ENCODE measurements at regions not wholly inside any gene's neighbourhood (a gene's known extent, or its start where the extent isn't known, plus 50 kb on each side); places are given as distances from the start of the nearest gene placed in this dataset.
"Not testable (repeated sequence)": the region's sequence is repeated elsewhere in the genome, so short reads cannot be mapped to it uniquely, and the experiment has no call there.

DNA sequence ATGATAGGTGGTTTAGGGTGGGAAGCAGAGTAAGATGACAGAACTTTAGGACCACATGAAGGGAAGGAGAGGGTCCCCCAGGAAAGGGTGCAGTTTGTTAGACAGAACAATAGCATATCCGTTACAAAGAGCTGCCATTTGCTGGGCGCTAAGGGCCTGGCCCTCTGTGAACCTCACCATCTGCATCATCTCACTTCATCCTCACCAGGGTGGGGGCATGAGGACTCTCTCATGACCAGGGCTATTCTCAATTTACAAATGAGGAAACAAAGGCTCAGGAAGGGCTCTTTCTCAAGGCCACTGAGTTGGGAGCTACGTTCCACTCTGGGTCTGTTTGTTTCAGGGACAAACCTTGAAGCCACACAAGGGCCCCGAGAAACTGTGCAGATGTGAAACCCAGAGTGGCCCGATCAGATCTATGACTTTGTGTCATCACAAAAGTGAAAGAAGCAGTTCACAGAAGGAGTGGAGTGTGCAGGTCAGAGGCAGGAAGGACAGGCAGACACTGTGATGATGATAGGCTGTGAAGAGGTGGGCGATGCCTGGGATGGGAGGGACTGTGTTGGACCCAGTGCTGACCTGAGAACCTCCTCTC is 304.8 kb upstream of the PLGLB2 start:
- TF ChIP-seq, protein P1, sequence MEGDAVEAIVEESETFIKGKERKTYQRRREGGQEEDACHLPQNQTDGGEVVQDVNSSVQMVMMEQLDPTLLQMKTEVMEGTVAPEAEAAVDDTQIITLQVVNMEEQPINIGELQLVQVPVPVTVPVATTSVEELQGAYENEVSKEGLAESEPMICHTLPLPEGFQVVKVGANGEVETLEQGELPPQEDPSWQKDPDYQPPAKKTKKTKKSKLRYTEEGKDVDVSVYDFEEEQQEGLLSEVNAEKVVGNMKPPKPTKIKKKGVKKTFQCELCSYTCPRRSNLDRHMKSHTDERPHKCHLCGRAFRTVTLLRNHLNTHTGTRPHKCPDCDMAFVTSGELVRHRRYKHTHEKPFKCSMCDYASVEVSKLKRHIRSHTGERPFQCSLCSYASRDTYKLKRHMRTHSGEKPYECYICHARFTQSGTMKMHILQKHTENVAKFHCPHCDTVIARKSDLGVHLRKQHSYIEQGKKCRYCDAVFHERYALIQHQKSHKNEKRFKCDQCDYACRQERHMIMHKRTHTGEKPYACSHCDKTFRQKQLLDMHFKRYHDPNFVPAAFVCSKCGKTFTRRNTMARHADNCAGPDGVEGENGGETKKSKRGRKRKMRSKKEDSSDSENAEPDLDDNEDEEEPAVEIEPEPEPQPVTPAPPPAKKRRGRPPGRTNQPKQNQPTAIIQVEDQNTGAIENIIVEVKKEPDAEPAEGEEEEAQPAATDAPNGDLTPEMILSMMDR (IDR thresholded peaks at IDR 0.05): not testable (repeated sequence)
- TF ChIP-seq POLR2A (IDR thresholded peaks at IDR 0.05): not testable (repeated sequence)
